Esophagus squamous epithelium (tissue), 5 donors: ENCODE measurements at regions not wholly inside any gene's neighbourhood (a gene's known extent, or its start where the extent isn't known, plus 50 kb on each side); places are given as distances from the start of the nearest gene placed in this dataset.

Source experiments
- DNase-seq: peaks from one replicate; lab custom pipeline; 2025; lab: John Stamatoyannopoulos, UW
- H3K27ac ChIP-seq, 4 donors: fragments of 200-600 bp; sonication (generic); one replicate each; pipeline ENCODE4 v1.5.1; 2016 to 2019; ENCODE audit warnings: mild to moderate bottlenecking in 1 of 4
- H3K27me3 ChIP-seq, 4 donors: fragments of 200-600 bp; sonication (generic); 1 replicate in 3 of 4; 2 replicates in 1 of 4; pipeline versions ENCODE4 v1.5.1 to v1.6.0; 2017 to 2021; ENCODE audit warnings: antibody characterized with exemption in 1 of 4
- H3K36me3 ChIP-seq, 3 donors: fragments of 200-600 bp; sonication (generic); one replicate each; pipeline ENCODE4 v1.5.1; 2016 to 2019
- H3K4me1 ChIP-seq, 3 donors: fragments of 200-600 bp; sonication (generic); one replicate each; pipeline ENCODE4 v1.5.1; 2017 to 2019
- H3K4me3 ChIP-seq, 4 donors: fragments of 200-600 bp; sonication (generic); 1 replicate in 3 of 4; 2 replicates in 1 of 4; pipeline ENCODE4 v1.5.1; 2016 to 2019; ENCODE audit warnings: mild to moderate bottlenecking in 2 of 4, moderate library complexity in 1 of 4
- H3K9me3 ChIP-seq, 3 donors: fragments of 200-600 bp; sonication (generic); one replicate each; pipeline ENCODE4 v1.5.1; 2016 to 2019
- CTCF ChIP-seq, 6 experiments: fragments of 450-650 bp in 4 of 6; fragments of 200-600 bp in 2 of 6; sonication (generic) in 2 of 6; IDR thresholded peaks; one replicate each; pipeline ENCODE4 v1.5.1; 2016 to 2019; ENCODE audit warnings: antibody characterized with exemption in 6 of 6, mild to moderate bottlenecking in 4 of 6, moderate library complexity in 4 of 6
- POLR2A ChIP-seq, 4 donors: fragments of 450-650 bp; IDR thresholded peaks; one replicate each; pipeline ENCODE4 v1.6.1; 2017; ENCODE audit warnings: antibody characterized with exemption in 4 of 4, mild to moderate bottlenecking in 4 of 4, moderate library complexity in 3 of 4
- WGBS, 2 donors: methylation state at CpG; one replicate each; pipeline ENCODE4 v1.1.5; 2018; 5-methylcytosine and 5-hydroxymethylcytosine counted together
- intact Hi-C: fragments of 100-400 bp; cut with DNase I; formaldehyde crosslinking; loops from one replicate; pipeline ENCODE4 v1.15.0; 2022
- donor health status: DM: yes; HTN: yes; CAD: no.

GRCh38 chr20:52295556-52295955, 104.0 kb upstream of the ZFP64 start:
- Histone ChIP-seq H3K36me3 (no peaks in the 10 kb centered on the region), H3K27ac (no peak overlapping the region), H3K9me3 (no peaks in the 10 kb centered on the region), H3K4me3 (no peak overlapping the region), H3K27me3 (peaks cover 0 to 4% (median 0%) of the 10 kb centered on the region in 4 donors), H3K4me1 (no peaks in the 10 kb centered on the region)
- 42 to 44% methylated on average over 7 of the region's 7 CpGs for WGBS, 2 donors
- DNase-seq, result no peak
- TF ChIP-seq CTCF (IDR thresholded peaks at IDR 0.05), result no peak
- TF ChIP-seq POLR2A (IDR thresholded peaks at IDR 0.05), result no peak
- intact Hi-C loops, result no loop called here

- DNase-seq, result no peak
- Histone ChIP-seq H3K36me3 (no peaks in the 10 kb centered on the region), H3K27ac (no peak overlapping the region), H3K4me3 (no peak overlapping the region), H3K27me3 (peaks cover 0 to 4% (median 0%) of the 10 kb centered on the region in 4 donors), H3K4me1 (no peaks in the 10 kb centered on the region), H3K9me3 (no peaks in the 10 kb centered on the region)
- TF ChIP-seq CTCF (IDR thresholded peaks at IDR 0.05), result no peak
- TF ChIP-seq POLR2A (IDR thresholded peaks at IDR 0.05), result no peak
- WGBS, 2 donors, result 54 to 56% methylated on average over 2 of the region's 2 CpGs
- intact Hi-C loops, result no loop called here
These were observed 102.6 kb upstream of the ZFP64 start for GRCh38 chr20:52294106-52294628.

GRCh38 chr20:52291109-52291508, 99.5 kb upstream of the ZFP64 start:
- 74 to 84% methylated on average over 9 to 11 of the region's 12 CpGs for WGBS, 2 donors
- intact Hi-C loops, result no loop called here
- TF ChIP-seq CTCF (IDR thresholded peaks at IDR 0.05) (no peak), POLR2A (IDR thresholded peaks at IDR 0.05) (no peak)
- Histone ChIP-seq H3K9me3 (no peaks in the 10 kb centered on the region), H3K36me3 (no peaks in the 10 kb centered on the region), H3K4me1 (no peaks in the 10 kb centered on the region), H3K4me3 (no peak overlapping the region), H3K27me3 (no peaks in the 10 kb centered on the region), H3K27ac (no peak overlapping the region)
- no peak for DNase-seq

- intact Hi-C loops, result no loop called here
- 58 to 63% methylated on average over 4 of the region's 4 CpGs for WGBS, 2 donors
- no peaks in the 10 kb centered on the region for H3K36me3 ChIP-seq
- no peaks in the 10 kb centered on the region for H3K9me3 ChIP-seq
- H3K27ac ChIP-seq, result no peak overlapping the region
- H3K27me3 ChIP-seq, result no peaks in the 10 kb centered on the region
- no peaks in the 10 kb centered on the region for H3K4me1 ChIP-seq
- H3K4me3 ChIP-seq, result no peak overlapping the region
- DNase-seq, result no peak
- TF ChIP-seq CTCF (IDR thresholded peaks at IDR 0.05) (no peak), POLR2A (IDR thresholded peaks at IDR 0.05) (no peak)
These were observed 99.0 kb upstream of the ZFP64 start for GRCh38 chr20:52290569-52290968.

GRCh38 chr20:52289956-52290565, 98.5 kb upstream of the ZFP64 start:
- no peaks in the 10 kb centered on the region for H3K4me1 ChIP-seq
- H3K27me3 ChIP-seq, result peaks cover 0 to 4% (median 0%) of the 10 kb centered on the region in 4 donors
- H3K9me3 ChIP-seq, result no peaks in the 10 kb centered on the region
- no peaks in the 10 kb centered on the region for H3K36me3 ChIP-seq
- 74 to 76% methylated on average over 3 of the region's 3 CpGs for WGBS, 2 donors
- H3K4me3 ChIP-seq, result no peak overlapping the region
- intact Hi-C loops, result no loop called here
- TF ChIP-seq POLR2A (IDR thresholded peaks at IDR 0.05) (no peak), CTCF (IDR thresholded peaks at IDR 0.05) (no peak)
- H3K27ac ChIP-seq, result no peak overlapping the region
- DNase-seq, result no peak
